PC-9 (cell line): ENCODE measurements at regions not wholly inside any gene's neighbourhood (a gene's known extent, or its start where the extent isn't known, plus 50 kb on each side); places are given as distances from the start of the nearest gene placed in this dataset.

Source experiments
- BruUV-seq: library from RNA; stranded (reverse); fragments of 400-500 nt; replicated peaks from 2 replicates; lab custom pipeline; 2021; lab: Mats Ljungman, UMichigan
- CTCF ChIA-PET: fragments of 300-600 bp; sonication (Branson Sonifier 250); formaldehyde crosslinking; loops from one replicate; lab custom pipeline; 2022; ENCODE audit warnings: antibody characterized with exemption; lab: Charles Lee
- POLR2A ChIA-PET: fragments of 300-600 bp; sonication (Branson Sonifier 250); formaldehyde crosslinking; loops from one replicate; lab custom pipeline; 2022; ENCODE audit warnings: antibody characterized with exemption; ENCODE audit not compliant: unreplicated experiment; lab: Charles Lee
- DNase-seq, 2 experiments: peaks; one replicate each; pipeline versions ENCODE4 v3.0.0 to v3.0.0-alpha.2; 2015 to 2022; ENCODE audit warnings: mixed read lengths in 1 of 2
- H2AFZ ChIP-seq: fragments of 200-600 bp; sonication (generic); 2 replicates; pipeline ENCODE4 v1.8.1; 2017; ENCODE audit warnings: antibody characterized with exemption
- H3F3A ChIP-seq: fragments of 200-600 bp; sonication (generic); 2 replicates; pipeline ENCODE4 v1.8.1; 2017; ENCODE audit warnings: antibody characterized with exemption, mild to moderate bottlenecking, low read depth; ENCODE audit not compliant: insufficient read depth
- H3K27ac ChIP-seq: fragments of 200-600 bp; sonication (generic); 2 replicates; pipeline ENCODE4 v1.6.1; 2016; ENCODE audit warnings: mixed run types
- H3K27me3 ChIP-seq: fragments of 200-600 bp; sonication (generic); 2 replicates; pipeline ENCODE4 v1.6.1; 2016; ENCODE audit warnings: low read depth, mixed run types; ENCODE audit not compliant: insufficient read depth
- H3K36me3 ChIP-seq: fragments of 200-600 bp; sonication (generic); 2 replicates; pipeline ENCODE4 v1.6.1; 2016; ENCODE audit warnings: low read depth, mixed run types
- H3K4me1 ChIP-seq: fragments of 200-600 bp; sonication (generic); replicated peaks from 2 replicates; pipeline ENCODE4 v1.6.1; 2016; ENCODE audit warnings: mixed run types; ENCODE audit not compliant: insufficient read depth
- H3K4me2 ChIP-seq: fragments of 200-600 bp; sonication (generic); 2 replicates; pipeline ENCODE4 v1.6.1; 2017; ENCODE audit warnings: mixed run types
- H3K4me3 ChIP-seq: fragments of 200-600 bp; sonication (generic); 2 replicates; pipeline ENCODE4 v1.6.1; 2016; ENCODE audit warnings: mixed run types
- H3K79me2 ChIP-seq: fragments of 200-600 bp; sonication (generic); 2 replicates; pipeline ENCODE4 v1.6.1; 2017; ENCODE audit warnings: low read depth, mixed run types
- H3K9me2 ChIP-seq: fragments of 200-600 bp; sonication (generic); 2 replicates; pipeline ENCODE4 v1.8.1; 2017; ENCODE audit warnings: mild to moderate bottlenecking; ENCODE audit not compliant: insufficient read depth
- H3K9me3 ChIP-seq: fragments of 200-600 bp; sonication (generic); 2 replicates; pipeline ENCODE4 v1.8.1; 2016; ENCODE audit warnings: low read depth; ENCODE audit not compliant: insufficient read depth
- H4K20me1 ChIP-seq: fragments of 200-600 bp; sonication (generic); 2 replicates; pipeline ENCODE4 v1.8.1; 2017; ENCODE audit not compliant: insufficient read depth
- CTCF ChIP-seq: fragments of 200-600 bp; sonication (generic); conservative IDR thresholded peaks from 2 replicates; pipeline ENCODE4 v1.6.1; 2017; ENCODE audit warnings: mixed run types, antibody characterized with exemption, mild to moderate bottlenecking, moderate library complexity
- EZH2 ChIP-seq: fragments of 200-600 bp; sonication (generic); IDR thresholded peaks from 2 replicates; pipeline ENCODE4 v1.8.0; 2017; ENCODE audit warnings: antibody characterized with exemption, low read depth
- intact Hi-C: fragments of 100-400 bp; cut with micrococcal nuclease; formaldehyde crosslinking; loops from one replicate; pipeline ENCODE4 v1.10.0; 2022; ENCODE audit not compliant: unreplicated experiment

DNA sequence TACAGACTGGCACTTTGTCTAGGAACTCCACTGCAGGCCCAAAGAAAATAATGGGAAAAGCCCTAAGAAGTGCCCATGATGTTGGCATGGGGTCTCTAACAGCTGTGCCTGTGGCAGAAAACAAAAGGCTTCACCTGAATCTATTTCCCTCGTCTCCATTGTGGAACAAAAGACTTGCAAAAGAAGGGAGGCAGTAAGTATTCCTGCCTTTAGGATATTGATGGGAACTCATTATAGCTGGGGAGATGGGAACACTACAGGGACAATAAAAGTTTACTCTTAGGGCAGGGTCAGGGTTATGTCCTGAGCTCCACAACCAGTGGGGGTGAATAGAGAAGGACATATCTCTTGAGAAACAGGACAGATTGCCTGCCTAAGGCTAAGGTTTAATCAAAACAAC lies 930.6 kb upstream of the EPHA6 start:
- CTCF ChIA-PET: interaction anchor here (0.6 kb wide), 1 partner anchor 774 kb away, joined by 3 read pairs; no protein-coding TSS in a partner anchor
- Histone ChIP-seq H2AFZ (no peak overlapping the region), H3K4me1 (no peaks in the 10 kb centered on the region), H3K79me2 (no peaks in the 10 kb centered on the region), H3K36me3 (no peaks in the 10 kb centered on the region), H3K9me3 (no peaks in the 10 kb centered on the region; the same call in 1 of the 2 replicates), H3K27me3 (no peaks in the 10 kb centered on the region), H3K9me2 (no peaks in the 10 kb centered on the region; the same call in 1 of the 2 replicates), H3F3A (no peaks in the 10 kb centered on the region), H3K27ac (no peak overlapping the region), H3K4me3 (no peak overlapping the region), H4K20me1 (no peaks in the 10 kb centered on the region), H3K4me2 (no peak overlapping the region)
- no TSS peak for BruUV-seq
- TF ChIP-seq CTCF (no peak), EZH2 (no peak)
- no peak for DNase-seq
- POLR2A ChIA-PET: no interaction called here
- intact Hi-C loops: no loop called here

- intact Hi-C loops: no loop called here
- Histone ChIP-seq H3K9me3 (no peaks in the 10 kb centered on the region; the same call in 1 of the 2 replicates), H3K27ac (no peak overlapping the region), H3K27me3 (no peaks in the 10 kb centered on the region), H3K79me2 (no peaks in the 10 kb centered on the region), H3K9me2 (no peaks in the 10 kb centered on the region), H3K4me2 (no peak overlapping the region), H3K4me1 (no peaks in the 10 kb centered on the region), H3F3A (no peaks in the 10 kb centered on the region), H2AFZ (no peak overlapping the region), H4K20me1 (no peaks in the 10 kb centered on the region), H3K36me3 (no peaks in the 10 kb centered on the region), H3K4me3 (no peak overlapping the region)
- no TSS peak for BruUV-seq
- TF ChIP-seq CTCF: no peak
- TF ChIP-seq EZH2: no peak
- peak in 1 of 2 experiments; percentile 34 for DNase-seq
- CTCF ChIA-PET: no interaction called here
- POLR2A ChIA-PET: interaction anchor here (0.7 kb wide), 2 partner anchors 227 to 321 kb away, joined by 3 to 5 read pairs; no protein-coding TSS in a partner anchor
These were observed 927.8 kb upstream of the EPHA6 start for GRCh38 chr3:95886616-95887015.

- H3K27ac ChIP-seq: no peak overlapping the region
- H3K4me3 ChIP-seq: no peak overlapping the region
- no peaks in the 10 kb centered on the region; the same call in 1 of the 2 replicates for H3K9me3 ChIP-seq
- no TSS peak for BruUV-seq
- H3K4me2 ChIP-seq: no peak overlapping the region
- no peaks in the 10 kb centered on the region for H3K9me2 ChIP-seq
- DNase-seq: no peak
- H4K20me1 ChIP-seq: no peaks in the 10 kb centered on the region
- TF ChIP-seq CTCF (no peak), EZH2 (no peak)
- ChIA-PET CTCF (no interaction called here), POLR2A (interaction anchor here (0.7 kb wide), 1 partner anchor 322 kb away, joined by 5 read pairs; no protein-coding TSS in a partner anchor)
- intact Hi-C loops: no loop called here
- no peaks in the 10 kb centered on the region for H3K4me1 ChIP-seq
- no peaks in the 10 kb centered on the region for H3K36me3 ChIP-seq
- H2AFZ ChIP-seq: no peak overlapping the region
- H3K27me3 ChIP-seq: no peaks in the 10 kb centered on the region
- H3K79me2 ChIP-seq: no peaks in the 10 kb centered on the region
- H3F3A ChIP-seq: no peaks in the 10 kb centered on the region
These were observed 927.3 kb upstream of the EPHA6 start for GRCh38 chr3:95887114-95887513.
